ENCODE measurements at regions not wholly inside any gene's neighbourhood (a gene's known extent, or its start where the extent isn't known, plus 50 kb on each side); places are given as distances from the start of the nearest gene placed in this dataset.

- no peak for DNase-seq
Observed at GRCh38 chr13:30026093-30026492, 175.7 kb upstream of the UBL3 start.

- DNase-seq: no peak
Observed at GRCh38 chr13:30025351-30025750, 174.9 kb upstream of the UBL3 start.

GRCh38 chr13:30024125-30024865 is 173.9 kb upstream of the UBL3 start:
- no peak for DNase-seq

- no peak for DNase-seq
Observed at GRCh38 chr13:30023196-30023895, 172.9 kb upstream of the UBL3 start.

GRCh38 chr13:30022796-30023195 is 172.4 kb upstream of the UBL3 start:
- DNase-seq: no peak

GRCh38 chr13:30022256-30022655 is 171.8 kb upstream of the UBL3 start:
- no peak for DNase-seq

GRCh38 chr13:30021611-30022010 is 171.2 kb upstream of the UBL3 start:
- DNase-seq: no peak

GRCh38 chr13:30020726-30021312 is 170.4 kb upstream of the UBL3 start:
- DNase-seq: no peak

- no peak for DNase-seq
Observed at GRCh38 chr13:30019648-30020626, 169.5 kb upstream of the UBL3 start.

GRCh38 chr13:30017880-30018279 is 167.5 kb upstream of the UBL3 start:
- DNase-seq: no peak

GRCh38 chr13:30016398-30016797 is 166.0 kb upstream of the UBL3 start:
- no peak for DNase-seq

- no peak for DNase-seq
Observed at GRCh38 chr13:30009411-30009810, 159.0 kb upstream of the UBL3 start.

- DNase-seq: no peak
Observed at GRCh38 chr13:30006246-30006645, 155.8 kb upstream of the UBL3 start.

GRCh38 chr13:30004204-30004603 is 153.8 kb upstream of the UBL3 start:
- DNase-seq: no peak

- no peak for DNase-seq
Observed at GRCh38 chr13:30002577-30002976, 152.2 kb upstream of the UBL3 start.

- no peak for DNase-seq
Observed at GRCh38 chr13:30000370-30000765, 150.0 kb upstream of the UBL3 start.

GRCh38 chr13:29999492-30000369 is 149.3 kb upstream of the UBL3 start:
- no peak for DNase-seq

GRCh38 chr13:29996316-29996715 is 145.9 kb upstream of the UBL3 start:
- DNase-seq: no peak

- DNase-seq: no peak
Observed at GRCh38 chr13:29994911-29995595, 144.6 kb upstream of the UBL3 start.

- no peak for DNase-seq
Observed at GRCh38 chr13:29993716-29994488, 143.5 kb upstream of the UBL3 start.

- DNase-seq: no peak
Observed at GRCh38 chr13:29993196-29993595, 142.8 kb upstream of the UBL3 start.
